ENCODE measurements at regions not wholly inside any gene's neighbourhood (a gene's known extent, or its start where the extent isn't known, plus 50 kb on each side); places are given as distances from the start of the nearest gene placed in this dataset.

DNA sequence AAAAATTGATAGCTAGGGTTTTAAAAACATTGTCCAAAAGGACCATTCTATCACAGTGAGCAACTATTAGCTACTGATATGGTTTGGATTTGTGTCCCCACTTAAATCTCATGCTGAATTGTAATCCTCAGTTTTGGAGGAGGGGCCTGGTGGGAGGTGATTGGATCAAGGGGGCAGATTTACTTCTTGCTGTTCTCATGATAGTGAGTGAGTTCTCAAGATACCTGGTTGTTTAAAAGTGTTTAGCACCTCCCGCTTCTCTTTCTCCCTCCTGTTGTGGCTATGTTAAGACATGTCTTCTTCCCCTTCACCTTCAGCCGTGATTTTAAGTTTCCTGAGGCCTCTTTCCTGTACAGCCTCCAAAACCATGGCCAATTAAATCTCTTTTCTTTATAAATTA, 500.4 kb upstream of the POT1 start:
- no peak for FAIRE-seq
- Histone ChIP-seq H4K20me1 (ENCODE audit: insufficient read depth, low read length) (no peaks in the 10 kb centered on the region), H3K9me3 (ENCODE audit: insufficient read depth, low read depth, low read length) (no peaks in the 10 kb centered on the region), H3K79me2 (ENCODE audit: insufficient read depth, low read length) (no peaks in the 10 kb centered on the region), H2AFZ (ENCODE audit: low read depth, low read length) (no peak overlapping the region), H3K36me3 (ENCODE audit: insufficient read depth, low read length) (no peaks in the 10 kb centered on the region), H3K4me1 (ENCODE audit: insufficient read depth, low read length) (no peaks in the 10 kb centered on the region), H3K4me2 (ENCODE audit: low read length) (no peak overlapping the region), H3K27me3 (ENCODE audit: insufficient read depth, low read length) (no peaks in the 10 kb centered on the region), H3K27ac (ENCODE audit: low read depth, low read length) (no peak overlapping the region), H3K4me3 (ENCODE audit: insufficient read depth, low read depth, low read length) (no peak overlapping the region), H3K9ac (ENCODE audit: low read length) (no peak overlapping the region)
- Mint-ChIP-seq H3K4me1 (ENCODE audit: low read depth, unreplicated experiment) (no peaks in the 10 kb centered on the region), H3K9me3 (ENCODE audit: unreplicated experiment) (no peaks in the 10 kb centered on the region), H3K36me3 (ENCODE audit: low read depth, unreplicated experiment) (no peaks in the 10 kb centered on the region), H3K27ac (ENCODE audit: unreplicated experiment) (no peak overlapping the region), H3K27me3 (ENCODE audit: low read depth, unreplicated experiment) (no peaks in the 10 kb centered on the region), H3K4me3 (ENCODE audit: unreplicated experiment) (no peak overlapping the region)
- TF ChIP-seq, protein P1, sequence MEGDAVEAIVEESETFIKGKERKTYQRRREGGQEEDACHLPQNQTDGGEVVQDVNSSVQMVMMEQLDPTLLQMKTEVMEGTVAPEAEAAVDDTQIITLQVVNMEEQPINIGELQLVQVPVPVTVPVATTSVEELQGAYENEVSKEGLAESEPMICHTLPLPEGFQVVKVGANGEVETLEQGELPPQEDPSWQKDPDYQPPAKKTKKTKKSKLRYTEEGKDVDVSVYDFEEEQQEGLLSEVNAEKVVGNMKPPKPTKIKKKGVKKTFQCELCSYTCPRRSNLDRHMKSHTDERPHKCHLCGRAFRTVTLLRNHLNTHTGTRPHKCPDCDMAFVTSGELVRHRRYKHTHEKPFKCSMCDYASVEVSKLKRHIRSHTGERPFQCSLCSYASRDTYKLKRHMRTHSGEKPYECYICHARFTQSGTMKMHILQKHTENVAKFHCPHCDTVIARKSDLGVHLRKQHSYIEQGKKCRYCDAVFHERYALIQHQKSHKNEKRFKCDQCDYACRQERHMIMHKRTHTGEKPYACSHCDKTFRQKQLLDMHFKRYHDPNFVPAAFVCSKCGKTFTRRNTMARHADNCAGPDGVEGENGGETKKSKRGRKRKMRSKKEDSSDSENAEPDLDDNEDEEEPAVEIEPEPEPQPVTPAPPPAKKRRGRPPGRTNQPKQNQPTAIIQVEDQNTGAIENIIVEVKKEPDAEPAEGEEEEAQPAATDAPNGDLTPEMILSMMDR (IDR thresholded peaks at IDR 0.05; ENCODE audit: insufficient read depth, low read depth, low read length) = no peak
- no peak for TF ChIP-seq EZH2 (IDR thresholded peaks at IDR 0.05; ENCODE audit: insufficient read depth, low read length)
- no peak for DNase-seq (ENCODE audit: low read depth)

DNA sequence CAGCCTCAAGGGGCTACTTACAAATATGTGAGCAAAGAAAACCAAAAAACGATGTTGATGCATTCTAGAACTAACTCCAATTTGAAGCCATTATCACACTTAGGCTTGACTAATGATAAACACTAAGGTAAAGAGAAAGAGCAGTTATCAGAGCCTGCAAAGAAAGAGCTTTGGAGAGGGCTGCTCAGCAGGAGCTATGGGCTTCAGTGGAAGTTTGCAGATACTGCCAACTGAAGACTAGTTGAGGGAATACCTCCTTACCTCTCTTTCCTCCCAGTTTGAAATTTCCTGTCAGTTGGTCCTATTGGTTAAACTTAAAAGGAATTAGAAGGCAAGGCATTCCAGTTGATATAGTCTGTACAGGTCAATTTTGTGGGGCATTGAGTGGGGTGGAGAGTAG, 498.1 kb upstream of the POT1 start:
- Histone ChIP-seq H3K27me3 (ENCODE audit: insufficient read depth, low read length) (no peaks in the 10 kb centered on the region), H2AFZ (ENCODE audit: low read depth, low read length) (no peak overlapping the region), H4K20me1 (ENCODE audit: insufficient read depth, low read length) (no peaks in the 10 kb centered on the region), H3K4me2 (ENCODE audit: low read length) (no peak overlapping the region), H3K9me3 (ENCODE audit: insufficient read depth, low read depth, low read length) (no peaks in the 10 kb centered on the region), H3K9ac (ENCODE audit: low read length) (no peak overlapping the region), H3K27ac (ENCODE audit: low read depth, low read length) (no peak overlapping the region), H3K4me3 (ENCODE audit: insufficient read depth, low read depth, low read length) (no peak overlapping the region), H3K4me1 (ENCODE audit: insufficient read depth, low read length) (no peaks in the 10 kb centered on the region), H3K36me3 (ENCODE audit: insufficient read depth, low read length) (no peaks in the 10 kb centered on the region), H3K79me2 (ENCODE audit: insufficient read depth, low read length) (no peaks in the 10 kb centered on the region)
- H3K9me3 Mint-ChIP-seq (ENCODE audit: unreplicated experiment) = no peaks in the 10 kb centered on the region
- no peaks in the 10 kb centered on the region for H3K27me3 Mint-ChIP-seq (ENCODE audit: low read depth, unreplicated experiment)
- no peak for DNase-seq (ENCODE audit: low read depth)
- H3K27ac Mint-ChIP-seq (ENCODE audit: unreplicated experiment) = no peak overlapping the region
- H3K4me1 Mint-ChIP-seq (ENCODE audit: low read depth, unreplicated experiment) = no peaks in the 10 kb centered on the region
- FAIRE-seq = no peak
- no peak for TF ChIP-seq EZH2 (IDR thresholded peaks at IDR 0.05; ENCODE audit: insufficient read depth, low read length)
- TF ChIP-seq, protein P1 (IDR thresholded peaks at IDR 0.05; ENCODE audit: insufficient read depth, low read depth, low read length) = no peak
- no peak overlapping the region for H3K4me3 Mint-ChIP-seq (ENCODE audit: unreplicated experiment)
- H3K36me3 Mint-ChIP-seq (ENCODE audit: low read depth, unreplicated experiment) = no peaks in the 10 kb centered on the region

DNA sequence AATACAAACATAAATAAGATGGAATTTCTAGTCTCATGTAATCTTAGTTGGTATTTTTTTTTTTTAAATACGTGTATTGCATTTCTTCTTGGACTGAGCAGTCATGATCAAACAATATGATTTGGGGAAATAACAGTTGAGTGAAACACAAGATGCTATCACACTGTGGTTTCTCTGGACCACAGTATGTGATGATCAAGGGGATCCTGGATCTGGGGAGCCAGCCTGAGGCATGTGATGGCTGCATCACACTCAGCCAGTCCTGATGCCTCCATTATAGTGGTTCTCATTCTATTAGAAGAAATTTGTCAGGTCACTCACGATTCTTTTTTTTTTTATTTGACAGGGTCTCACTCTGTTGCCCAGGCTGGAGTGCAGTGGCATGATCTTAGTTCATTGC, 495.9 kb upstream of the POT1 start:
- DNase-seq (ENCODE audit: low read depth) = no peak
- Histone ChIP-seq H3K4me3 (ENCODE audit: insufficient read depth, low read depth, low read length) (no peak overlapping the region), H3K4me1 (ENCODE audit: insufficient read depth, low read length) (no peaks in the 10 kb centered on the region), H2AFZ (ENCODE audit: low read depth, low read length) (no peak overlapping the region), H3K27me3 (ENCODE audit: insufficient read depth, low read length) (no peaks in the 10 kb centered on the region), H3K9ac (ENCODE audit: low read length) (no peak overlapping the region), H3K27ac (ENCODE audit: low read depth, low read length) (no peak overlapping the region), H3K4me2 (ENCODE audit: low read length) (no peak overlapping the region), H3K79me2 (ENCODE audit: insufficient read depth, low read length) (no peaks in the 10 kb centered on the region), H4K20me1 (ENCODE audit: insufficient read depth, low read length) (no peaks in the 10 kb centered on the region), H3K36me3 (ENCODE audit: insufficient read depth, low read length) (no peaks in the 10 kb centered on the region), H3K9me3 (ENCODE audit: insufficient read depth, low read depth, low read length) (no peaks in the 10 kb centered on the region)
- Mint-ChIP-seq H3K27ac (ENCODE audit: unreplicated experiment) (no peak overlapping the region), H3K4me1 (ENCODE audit: low read depth, unreplicated experiment) (no peaks in the 10 kb centered on the region), H3K27me3 (ENCODE audit: low read depth, unreplicated experiment) (no peaks in the 10 kb centered on the region), H3K36me3 (ENCODE audit: low read depth, unreplicated experiment) (no peaks in the 10 kb centered on the region), H3K9me3 (ENCODE audit: unreplicated experiment) (no peaks in the 10 kb centered on the region), H3K4me3 (ENCODE audit: unreplicated experiment) (no peak overlapping the region)
- FAIRE-seq = no peak
- TF ChIP-seq EZH2 (IDR thresholded peaks at IDR 0.05; ENCODE audit: insufficient read depth, low read length) = no peak
- TF ChIP-seq, protein P1 (IDR thresholded peaks at IDR 0.05; ENCODE audit: insufficient read depth, low read depth, low read length) = no peak

Measured in astrocyte (in vitro differentiated cells and primary cell).